B cell (primary cell): ENCODE measurements at regions not wholly inside any gene's neighbourhood (a gene's known extent, or its start where the extent isn't known, plus 50 kb on each side); places are given as distances from the start of the nearest gene placed in this dataset.

Experiments used
- ATAC-seq: fragments of 200-7000 bp; cut with Tn5 transposase; one replicate; pipeline ENCODE4 v1.10.0; 2021; ENCODE audit warnings: low read depth, mild to moderate bottlenecking, moderate number of reproducible peaks, moderate library complexity
- CTCF ChIA-PET: fragments of 350-600 bp; sonication (Branson Sonifier 250); formaldehyde crosslinking; loops from one replicate; lab custom pipeline; 2021; ENCODE audit warnings: antibody characterized with exemption, inconsistent platforms; lab: Charles Lee
- POLR2A ChIA-PET: fragments of 350-600 bp; sonication (Branson Sonifier 250); formaldehyde crosslinking; loops from one replicate; lab custom pipeline; 2021; ENCODE audit warnings: antibody characterized with exemption; lab: Charles Lee
- DNase-seq: peaks from one replicate; pipeline ENCODE4 v3.0.0; 2013
- H2AFZ ChIP-seq: 2 replicates; pipeline ENCODE4 v1.6.1; 2012; ENCODE audit warnings: mild to moderate bottlenecking, low read depth, low read length; ENCODE audit not compliant: insufficient read depth, poor library complexity, severe bottlenecking
- H3K27ac ChIP-seq, 2 donors: 1 replicate in 1 of 2; 2 replicates in 1 of 2; pipeline ENCODE4 v1.5.1; 2012 to 2013; ENCODE audit warnings: low read length in 2 of 2, mild to moderate bottlenecking in 2 of 2, moderate library complexity in 1 of 2
- H3K27me3 ChIP-seq, 4 experiments: fragments of 200-600 bp in 1 of 4; sonication (generic) in 1 of 4; replicated peaks in 1 of 4; 1 replicate in 2 of 4; 2 replicates in 2 of 4; pipeline versions ENCODE4 v1.6.1 to v1.7.0; 2013 to 2016; ENCODE audit warnings: low read length in 3 of 4, mild to moderate bottlenecking in 2 of 4, mixed read lengths in 1 of 4, moderate library complexity in 1 of 4; ENCODE audit not compliant: insufficient read depth in 4 of 4, control insufficient read depth in 3 of 4; ENCODE audit errors: control extremely low read depth in 1 of 4
- H3K36me3 ChIP-seq, 2 experiments: replicated peaks in 1 of 2; 1 replicate in 1 of 2; 2 replicates in 1 of 2; pipeline versions ENCODE4 v1.6.1 to v1.7.1; 2013; ENCODE audit warnings: low read length in 1 of 2; ENCODE audit not compliant: insufficient read depth in 2 of 2, control insufficient read depth in 1 of 2; ENCODE audit errors: control extremely low read depth in 1 of 2, extremely low read depth in 1 of 2
- H3K4me1 ChIP-seq, 2 donors: fragments of 200-600 bp in 1 of 2; sonication (generic) in 1 of 2; 1 replicate in 1 of 2; 2 replicates in 1 of 2; pipeline versions ENCODE4 v1.5.1 to v1.6.1; 2013 to 2017; ENCODE audit warnings: low read length in 2 of 2; ENCODE audit not compliant: control insufficient read depth in 2 of 2, insufficient read depth in 2 of 2
- H3K4me2 ChIP-seq: replicated peaks from 2 replicates; pipeline ENCODE3; 2012; ENCODE audit warnings: mild to moderate bottlenecking, low read depth, low read length; ENCODE audit not compliant: poor library complexity, severe bottlenecking
- H3K4me3 ChIP-seq, 5 experiments: fragments of 200-600 bp in 1 of 5; sonication (generic) in 1 of 5; 1 replicate in 3 of 5; 2 replicates in 2 of 5; pipeline versions ENCODE4 v1.5.1 to v1.7.0; 2011 to 2016; ENCODE audit warnings: low read length in 4 of 5, mild to moderate bottlenecking in 4 of 5, low read depth in 2 of 5, control low read depth in 1 of 5, moderate library complexity in 1 of 5; ENCODE audit not compliant: insufficient read depth in 1 of 5; ENCODE audit errors: control extremely low read depth in 1 of 5, extremely low read depth in 1 of 5
- H3K79me2 ChIP-seq: fragments of 200-600 bp; sonication (generic); one replicate; pipeline ENCODE4 v1.6.0; 2016; ENCODE audit warnings: low read length; ENCODE audit not compliant: control insufficient read depth, insufficient read depth
- H3K9ac ChIP-seq: fragments of 200-600 bp; sonication (generic); 2 replicates; pipeline ENCODE4 v1.6.1; 2017; ENCODE audit warnings: mild to moderate bottlenecking, low read length, moderate library complexity
- H3K9me3 ChIP-seq, 3 donors: one replicate each; pipeline versions ENCODE4 v1.6.1 to v1.7.1; 2013; ENCODE audit warnings: low read length in 2 of 3; ENCODE audit not compliant: control insufficient read depth in 2 of 3, insufficient read depth in 1 of 3; ENCODE audit errors: control extremely low read depth in 1 of 3
- H4K20me1 ChIP-seq: 2 replicates; pipeline ENCODE4 v1.6.0; 2012; ENCODE audit warnings: mild to moderate bottlenecking, low read length; ENCODE audit not compliant: insufficient read depth, control insufficient read depth, poor library complexity, severe bottlenecking
- H3K27ac Mint-ChIP-seq: one replicate; pipeline ENCODE4 v1.8.0; 2021; ENCODE audit warnings: mixed read lengths
- H3K27me3 Mint-ChIP-seq: one replicate; pipeline ENCODE4 v1.8.0; 2021; ENCODE audit warnings: mixed read lengths
- H3K4me1 Mint-ChIP-seq: one replicate; pipeline ENCODE4 v1.8.0; 2021; ENCODE audit warnings: mixed read lengths
- H3K4me3 Mint-ChIP-seq: one replicate; pipeline ENCODE4 v1.8.0; 2021; ENCODE audit warnings: mixed read lengths
- H3K9me3 Mint-ChIP-seq: one replicate; pipeline ENCODE4 v1.8.0; 2022; ENCODE audit warnings: mixed read lengths; ENCODE audit not compliant: insufficient read depth
- EZH2 ChIP-seq: IDR thresholded peaks from 2 replicates; pipeline ENCODE4 v1.6.1; 2012; ENCODE audit warnings: borderline replicate concordance, low read depth, mild to moderate bottlenecking, moderate library complexity, low read length; ENCODE audit not compliant: insufficient read depth, poor library complexity, severe bottlenecking
- WGBS: methylation state at CpG from one replicate; pipeline ENCODE4 v1.1.5; 2013; ENCODE audit warnings: missing lambda C conversion rate; ENCODE audit not compliant: insufficient coverage; 5-methylcytosine and 5-hydroxymethylcytosine counted together
- intact Hi-C: fragments of 100-400 bp; cut with micrococcal nuclease; formaldehyde crosslinking; loops from one replicate; pipeline ENCODE4 v1.10.0; 2022
- TF ChIP-seq, protein P1 (sequence below): fragments of 200-600 bp; IDR thresholded peaks from one replicate; pipeline ENCODE4 v1.8.0; 2022; ENCODE audit warnings: antibody characterized with exemption, mild to moderate bottlenecking

DNA sequence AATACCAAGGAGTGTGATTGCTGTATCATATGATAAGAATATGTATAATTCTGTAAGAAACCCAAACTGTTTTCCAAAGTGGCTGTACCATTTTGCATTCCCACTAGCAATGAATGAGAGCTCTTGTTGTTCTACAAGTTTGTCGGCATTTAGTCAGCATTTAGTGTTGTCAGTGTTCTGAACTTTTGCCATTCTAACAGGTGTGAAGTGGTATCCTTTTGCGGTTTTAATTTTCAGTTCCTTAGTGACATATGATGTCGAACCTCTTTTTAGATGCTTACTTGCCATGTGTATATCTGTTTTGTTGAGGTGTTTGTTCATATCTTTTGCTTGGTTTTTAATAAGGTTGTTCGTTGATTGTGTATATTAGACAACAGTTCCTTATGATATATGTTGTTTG lies 296.3 kb upstream of the IZUMO3 start:
- Histone ChIP-seq H3K27ac (no peak overlapping the region), H3K27me3 (no peaks in the 10 kb centered on the region), H3K9me3 (no peaks in the 10 kb centered on the region), H4K20me1 (no peaks in the 10 kb centered on the region), H2AFZ (no peak overlapping the region), H3K4me3 (no peak overlapping the region), H3K79me2 (no peaks in the 10 kb centered on the region), H3K9ac (no peak overlapping the region), H3K36me3 (no peaks in the 10 kb centered on the region), H3K4me2 (no peak overlapping the region), H3K4me1 (peaks cover 7% of the 10 kb centered on the region in 2 donors)
- 80% methylated on average over 1 of the region's 4 CpGs for WGBS
- Mint-ChIP-seq H3K9me3 (peaks cover 4% of the 10 kb centered on the region), H3K4me3 (no peak overlapping the region), H3K27me3 (no peaks in the 10 kb centered on the region), H3K4me1 (peaks cover 5% of the 10 kb centered on the region), H3K27ac (no peak overlapping the region)
- ChIA-PET CTCF (no interaction called here), POLR2A (no interaction called here)
- DNase-seq = no peak
- intact Hi-C loops = no loop called here
- no peak for TF ChIP-seq EZH2
- TF ChIP-seq, protein P1, sequence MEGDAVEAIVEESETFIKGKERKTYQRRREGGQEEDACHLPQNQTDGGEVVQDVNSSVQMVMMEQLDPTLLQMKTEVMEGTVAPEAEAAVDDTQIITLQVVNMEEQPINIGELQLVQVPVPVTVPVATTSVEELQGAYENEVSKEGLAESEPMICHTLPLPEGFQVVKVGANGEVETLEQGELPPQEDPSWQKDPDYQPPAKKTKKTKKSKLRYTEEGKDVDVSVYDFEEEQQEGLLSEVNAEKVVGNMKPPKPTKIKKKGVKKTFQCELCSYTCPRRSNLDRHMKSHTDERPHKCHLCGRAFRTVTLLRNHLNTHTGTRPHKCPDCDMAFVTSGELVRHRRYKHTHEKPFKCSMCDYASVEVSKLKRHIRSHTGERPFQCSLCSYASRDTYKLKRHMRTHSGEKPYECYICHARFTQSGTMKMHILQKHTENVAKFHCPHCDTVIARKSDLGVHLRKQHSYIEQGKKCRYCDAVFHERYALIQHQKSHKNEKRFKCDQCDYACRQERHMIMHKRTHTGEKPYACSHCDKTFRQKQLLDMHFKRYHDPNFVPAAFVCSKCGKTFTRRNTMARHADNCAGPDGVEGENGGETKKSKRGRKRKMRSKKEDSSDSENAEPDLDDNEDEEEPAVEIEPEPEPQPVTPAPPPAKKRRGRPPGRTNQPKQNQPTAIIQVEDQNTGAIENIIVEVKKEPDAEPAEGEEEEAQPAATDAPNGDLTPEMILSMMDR = no peak
- ATAC-seq = no peak

DNA sequence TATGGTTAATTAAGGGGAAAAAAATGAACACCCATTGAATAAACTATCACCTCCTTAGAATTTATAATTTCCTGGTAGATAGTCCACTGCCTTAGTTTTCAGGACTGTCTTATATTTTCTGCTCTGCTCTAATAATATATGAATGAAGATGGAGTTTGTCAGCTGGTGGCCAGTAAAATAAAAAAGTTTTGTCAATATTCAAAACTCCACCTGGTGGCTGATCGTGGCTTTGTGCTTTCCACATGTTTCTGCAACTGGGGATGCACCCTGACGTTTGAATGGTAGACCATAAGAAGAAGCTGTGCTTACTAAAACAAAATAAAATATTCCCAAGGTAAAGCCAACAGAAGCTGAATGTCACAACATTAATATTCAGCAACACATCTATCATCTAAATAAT lies 286.6 kb upstream of the IZUMO3 start:
- ChIA-PET CTCF (no interaction called here), POLR2A (no interaction called here)
- no peaks in the 10 kb centered on the region for H3K4me1 Mint-ChIP-seq
- ATAC-seq (no peak), DNase-seq (no peak)
- Histone ChIP-seq H3K4me1 (no peaks in the 10 kb centered on the region), H3K9ac (no peak overlapping the region), H2AFZ (no peak overlapping the region), H3K79me2 (no peaks in the 10 kb centered on the region), H3K4me2 (no peak overlapping the region), H3K4me3 (no peak overlapping the region), H3K27me3 (no peaks in the 10 kb centered on the region), H3K9me3 (peaks cover 0 to 3% (median 0%) of the 10 kb centered on the region in 3 donors), H3K27ac (no peak overlapping the region), H4K20me1 (no peaks in the 10 kb centered on the region), H3K36me3 (no peaks in the 10 kb centered on the region)
- no peaks in the 10 kb centered on the region for H3K9me3 Mint-ChIP-seq
- H3K4me3 Mint-ChIP-seq = no peak overlapping the region
- no peaks in the 10 kb centered on the region for H3K27me3 Mint-ChIP-seq
- no CpG with 5 or more reads among the region's 2 CpGs for WGBS
- H3K27ac Mint-ChIP-seq = no peak overlapping the region
- intact Hi-C loops = no loop called here
- TF ChIP-seq, protein P1 = no peak
- no peak for TF ChIP-seq EZH2
